ENCODE measurements at regions not wholly inside any gene's neighbourhood (a gene's known extent, or its start where the extent isn't known, plus 50 kb on each side); places are given as distances from the start of the nearest gene placed in this dataset.
"Not testable (repeated sequence)": the region's sequence is repeated elsewhere in the genome, so short reads cannot be mapped to it uniquely, and the experiment has no call there.

- FAIRE-seq: no peak
Measured at GRCh38 chr3:154658000-154658399, 228.0 kb upstream of the GPR149 start.

- FAIRE-seq: no peak
Measured at GRCh38 chr3:154657218-154657617, 227.2 kb upstream of the GPR149 start.

DNA sequence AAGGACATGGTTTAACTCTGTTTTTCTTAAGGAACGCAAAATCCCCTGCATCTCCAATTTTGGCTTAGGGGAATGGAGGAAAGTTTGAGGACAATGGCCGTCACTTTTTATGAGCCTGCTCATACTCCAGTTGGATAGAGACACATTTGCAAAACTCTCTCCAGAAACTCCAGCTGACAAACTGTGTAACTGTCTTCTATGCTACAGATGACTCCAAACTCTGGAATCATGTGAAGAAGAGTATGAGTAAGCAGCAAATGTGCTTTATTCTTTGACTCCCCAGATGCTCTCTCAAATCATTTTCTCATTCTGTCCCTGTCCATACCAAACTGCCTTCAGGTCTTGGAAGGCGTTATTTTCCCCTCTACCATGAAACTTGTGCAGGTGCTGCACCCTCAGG is 226.5 kb upstream of the GPR149 start:
- no peak for FAIRE-seq

DNA sequence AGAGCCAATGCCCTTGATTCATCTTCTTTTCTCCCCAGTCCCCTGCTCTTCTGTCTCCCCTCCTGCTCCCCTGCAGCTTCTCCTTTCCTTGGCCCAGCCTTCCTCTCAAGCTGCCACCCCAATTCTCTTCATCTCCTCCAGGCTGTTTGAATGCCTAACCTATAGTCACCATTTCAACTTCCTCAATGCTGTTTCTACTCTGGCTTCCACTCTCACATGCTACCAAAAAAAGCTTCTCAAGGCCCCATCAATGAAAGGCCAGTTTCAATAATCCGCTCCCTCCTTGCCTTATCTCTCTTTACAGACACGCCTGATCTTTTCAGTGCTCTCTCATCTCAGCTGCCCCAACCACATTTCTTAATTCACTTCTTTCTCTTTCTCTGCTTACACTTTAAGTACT is 212.2 kb upstream of the GPR149 start:
- FAIRE-seq: no peak

GRCh38 chr3:154625756-154626155 is 195.8 kb upstream of the GPR149 start:
- no peak for FAIRE-seq

DNA sequence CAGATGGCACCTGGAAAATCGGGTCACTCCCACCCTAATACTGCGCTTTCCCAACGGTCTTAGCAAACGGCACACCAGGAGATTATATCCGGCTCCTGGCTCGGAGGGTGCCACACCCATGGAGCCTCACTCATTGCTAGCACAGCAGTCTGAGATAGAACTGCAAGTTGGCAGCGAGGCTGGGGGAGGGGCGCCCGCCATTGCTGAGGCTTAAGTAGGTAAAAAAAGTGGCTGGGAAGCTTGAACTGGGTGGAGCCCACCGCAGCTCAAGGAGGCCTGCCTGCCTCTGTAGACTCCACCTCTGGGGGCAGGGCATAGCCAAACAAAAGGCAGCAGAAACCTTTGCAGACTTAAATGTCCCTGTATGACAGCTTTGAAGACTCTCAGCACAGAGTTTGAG is 189.6 kb upstream of the GPR149 start:
- FAIRE-seq: not testable (repeated sequence)

DNA sequence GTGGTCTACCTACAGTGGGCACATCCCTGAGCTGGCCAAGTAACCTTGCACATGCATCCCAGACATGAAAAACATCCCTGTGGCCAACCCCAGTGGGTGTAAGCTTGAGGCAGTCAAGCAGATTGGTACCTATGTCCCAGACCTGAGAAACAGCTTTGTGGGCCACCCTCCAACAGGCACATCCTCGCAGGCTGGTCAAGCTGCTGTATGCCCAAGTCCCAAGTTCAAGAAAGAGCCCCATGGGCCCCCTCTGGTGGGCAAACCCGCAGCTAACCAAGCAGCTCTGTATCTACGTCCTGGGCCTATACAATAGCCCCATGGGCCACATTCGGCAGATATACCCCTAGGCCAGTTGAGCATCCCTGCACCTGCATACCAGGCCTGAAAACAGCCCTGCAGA is 186.3 kb upstream of the GPR149 start:
- no peak for FAIRE-seq

- FAIRE-seq: no peak
Measured at GRCh38 chr3:154615471-154615870, 185.5 kb upstream of the GPR149 start.

DNA sequence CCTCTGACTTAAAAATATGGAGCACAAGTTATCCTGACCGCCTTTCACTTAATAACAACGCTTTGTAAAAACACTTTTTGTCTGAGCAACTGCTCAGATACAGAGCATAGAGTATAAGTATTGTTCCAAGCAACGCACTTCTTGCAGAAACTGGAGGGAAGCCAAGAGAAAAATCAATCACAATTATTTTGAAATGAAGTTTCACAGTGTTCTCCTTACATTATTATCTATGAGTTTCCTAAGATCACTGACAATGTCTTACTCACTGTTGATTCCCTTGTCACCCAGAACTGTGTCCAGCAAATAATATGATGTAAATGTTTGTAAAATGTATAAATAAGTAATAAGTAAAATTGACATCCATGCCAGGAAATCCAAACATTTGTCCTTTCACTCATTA is 184.6 kb upstream of the GPR149 start:
- FAIRE-seq: no peak

GRCh38 chr3:154614078-154614477 is 184.1 kb upstream of the GPR149 start:
- FAIRE-seq: no peak

DNA sequence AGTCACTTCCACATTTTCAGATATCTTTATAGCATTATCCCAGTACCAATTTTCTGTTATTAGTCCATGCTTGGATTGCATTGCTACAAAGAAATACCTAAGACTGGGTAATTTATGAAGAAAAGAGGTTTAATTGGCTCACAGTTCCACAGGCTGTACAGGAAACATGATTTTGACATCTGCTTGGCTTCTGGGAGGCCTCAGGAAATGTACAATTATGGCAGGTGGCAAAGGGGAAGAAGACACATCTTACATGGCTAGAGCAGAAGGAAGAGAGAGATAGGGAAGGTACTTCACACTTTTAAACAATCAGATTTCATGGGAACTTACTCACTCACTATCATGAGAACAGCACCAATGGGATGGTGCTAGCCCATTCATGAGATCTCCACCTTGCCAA is 172.3 kb upstream of the GPR149 start:
- no peak for FAIRE-seq

DNA sequence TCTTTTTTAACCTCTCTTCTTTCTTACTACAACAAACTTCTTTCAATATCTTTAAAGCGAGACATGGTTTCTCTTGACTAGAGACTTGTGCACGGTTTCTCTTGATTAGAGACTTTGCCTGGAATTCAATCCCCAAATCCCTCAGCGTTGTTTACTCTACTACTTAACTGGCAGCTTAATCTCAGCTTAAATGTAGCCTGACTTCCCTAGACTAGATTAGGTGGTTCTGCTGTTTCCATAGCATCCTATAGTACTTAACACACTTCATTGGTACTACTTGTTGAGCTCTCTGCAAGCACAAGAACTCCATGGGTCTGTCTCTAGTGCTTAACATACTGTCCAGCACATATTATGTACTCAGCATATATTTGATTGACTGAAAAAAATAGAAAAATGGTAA is 168.2 kb upstream of the GPR149 start:
- FAIRE-seq: no peak

- FAIRE-seq: no peak
Measured at GRCh38 chr3:154590675-154591384, 160.8 kb upstream of the GPR149 start.

- no peak for FAIRE-seq
Measured at GRCh38 chr3:154588831-154589230, 158.8 kb upstream of the GPR149 start.

DNA sequence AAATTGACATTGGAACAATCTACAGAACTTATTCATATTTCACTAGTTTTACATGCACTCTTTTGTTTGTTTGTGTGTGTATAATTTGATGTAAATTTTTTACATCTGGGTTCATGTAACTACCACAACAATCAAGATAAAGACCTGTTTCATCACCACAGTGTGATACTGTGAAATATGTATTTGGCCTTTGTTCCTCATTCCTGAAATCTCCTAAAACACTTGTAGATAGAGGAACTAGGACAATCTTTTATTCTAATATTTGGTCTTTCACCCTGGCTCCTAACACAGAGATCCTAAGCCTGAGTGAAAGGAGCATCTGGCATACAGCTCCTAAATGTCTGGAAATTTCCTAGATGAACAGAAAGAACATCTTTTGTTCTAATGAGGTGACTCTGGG is 155.0 kb upstream of the GPR149 start:
- FAIRE-seq: no peak

DNA sequence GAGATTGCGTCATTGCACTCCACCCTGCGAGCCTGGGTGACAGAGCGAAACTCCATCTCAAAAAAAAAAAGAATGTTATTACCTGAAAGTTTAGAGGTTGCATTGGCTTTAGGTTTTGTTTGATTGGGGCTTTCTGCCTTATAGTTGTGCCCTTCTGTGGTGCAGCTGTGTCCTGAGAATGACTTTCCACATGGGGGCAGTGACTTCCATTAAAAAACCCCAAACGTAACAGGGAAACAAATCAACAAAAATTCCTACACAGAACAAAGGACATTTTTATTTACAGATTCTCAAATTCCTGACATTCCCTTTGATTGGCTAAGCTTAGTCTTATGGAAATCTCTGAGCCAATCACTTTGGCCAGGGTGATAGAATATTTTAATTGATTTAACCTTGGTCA is 154.1 kb upstream of the GPR149 start:
- FAIRE-seq: no peak

DNA sequence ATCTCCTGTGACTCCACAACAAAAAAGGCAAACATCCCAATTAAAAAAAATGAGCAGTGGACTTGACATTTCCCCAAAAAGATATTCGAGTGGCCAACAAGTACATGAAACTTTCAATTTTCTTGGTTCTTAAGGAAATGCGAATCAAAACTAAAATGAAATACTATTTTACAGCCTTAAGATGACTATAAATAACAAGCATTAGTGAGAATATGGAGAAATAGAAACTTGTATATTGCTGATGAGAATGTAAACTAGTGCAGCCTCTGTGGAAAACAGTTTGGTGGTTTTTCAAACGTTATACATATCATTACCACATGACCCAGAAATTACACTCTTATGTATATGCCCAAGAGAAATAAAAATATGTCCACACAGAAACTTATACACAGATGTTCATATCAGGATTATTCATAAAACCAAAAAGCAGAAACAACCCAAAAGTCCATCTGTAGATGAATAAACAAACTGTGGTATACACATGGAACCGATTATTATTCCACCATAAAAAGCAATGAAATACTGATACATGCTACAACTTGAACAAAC is 153.2 kb upstream of the GPR149 start:
- no peak for FAIRE-seq

GRCh38 chr3:154582501-154582900 is 152.5 kb upstream of the GPR149 start:
- no peak for FAIRE-seq

DNA sequence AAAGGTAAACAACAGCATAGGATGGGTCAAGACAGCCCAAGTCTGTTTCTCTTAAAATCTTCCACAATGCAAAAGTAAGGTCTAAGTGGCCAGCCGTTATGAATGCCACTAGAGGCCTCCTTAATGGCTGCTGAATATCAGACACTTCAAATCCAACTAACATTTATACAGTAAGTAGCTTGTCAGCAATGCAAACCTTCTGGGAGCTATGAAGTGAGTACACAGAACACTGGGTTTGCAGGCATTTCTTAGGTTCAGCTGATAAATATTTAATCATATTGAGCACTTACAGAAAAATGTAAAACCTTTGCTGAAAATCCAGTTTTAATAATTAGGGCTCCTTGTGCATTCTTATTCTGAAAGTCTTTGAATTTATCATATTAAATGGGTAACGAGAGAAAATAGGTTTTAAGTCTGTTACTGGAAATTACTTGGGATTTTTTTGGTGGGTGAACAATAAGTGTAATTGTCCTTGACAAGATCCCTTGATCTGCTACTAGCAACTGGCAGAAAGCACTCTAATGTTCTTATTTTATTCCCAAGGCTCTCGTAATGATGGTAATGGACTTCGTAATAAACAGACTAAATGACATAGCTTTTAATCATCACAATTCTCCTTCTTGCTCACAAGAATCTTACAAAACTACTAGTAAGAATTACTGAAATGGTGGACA is 141.7 kb upstream of the GPR149 start:
- no peak for FAIRE-seq

DNA sequence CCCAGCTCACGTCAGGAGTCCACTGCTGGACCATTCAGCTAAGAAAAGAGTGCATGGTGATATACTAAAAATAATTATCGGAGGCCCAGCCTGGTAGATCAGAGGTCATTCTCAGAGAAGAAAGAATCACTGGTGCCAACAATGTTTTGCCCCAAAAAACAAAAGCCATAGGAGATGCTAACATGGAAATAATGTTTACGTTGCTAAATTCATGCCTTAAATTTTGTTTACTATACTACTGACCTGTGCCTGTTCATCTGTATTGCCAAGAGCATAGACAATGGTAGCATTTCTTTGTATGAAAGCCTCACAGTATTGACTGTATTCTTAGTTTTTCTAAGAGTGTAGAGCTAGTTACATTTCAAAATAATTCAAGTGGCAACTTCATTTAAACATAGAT is 138.1 kb upstream of the GPR149 start:
- FAIRE-seq: no peak

- no peak for FAIRE-seq
Measured at GRCh38 chr3:154559623-154560022, 129.6 kb upstream of the GPR149 start.

DNA sequence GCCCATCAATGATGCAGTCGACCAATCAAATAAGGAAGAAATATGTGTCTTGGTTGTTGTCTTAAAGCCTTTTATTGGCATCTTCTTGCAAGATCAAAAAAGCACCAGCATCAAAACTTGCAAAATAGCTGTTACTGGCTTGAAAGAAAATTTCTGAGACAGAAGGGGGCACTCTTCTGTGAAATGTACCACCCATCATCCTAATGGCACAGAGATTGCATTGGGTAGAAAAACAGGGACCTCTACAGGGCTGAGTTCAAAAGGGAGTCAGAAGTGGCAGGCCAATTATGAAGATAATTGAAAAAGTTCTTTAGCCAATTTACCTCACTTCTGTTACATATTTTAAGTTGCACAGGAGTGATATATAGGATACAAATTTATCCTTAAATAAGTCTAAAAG is 122.3 kb upstream of the GPR149 start:
- no peak for FAIRE-seq

- FAIRE-seq: no peak
Measured at GRCh38 chr3:154549391-154549790, 119.4 kb upstream of the GPR149 start.

DNA sequence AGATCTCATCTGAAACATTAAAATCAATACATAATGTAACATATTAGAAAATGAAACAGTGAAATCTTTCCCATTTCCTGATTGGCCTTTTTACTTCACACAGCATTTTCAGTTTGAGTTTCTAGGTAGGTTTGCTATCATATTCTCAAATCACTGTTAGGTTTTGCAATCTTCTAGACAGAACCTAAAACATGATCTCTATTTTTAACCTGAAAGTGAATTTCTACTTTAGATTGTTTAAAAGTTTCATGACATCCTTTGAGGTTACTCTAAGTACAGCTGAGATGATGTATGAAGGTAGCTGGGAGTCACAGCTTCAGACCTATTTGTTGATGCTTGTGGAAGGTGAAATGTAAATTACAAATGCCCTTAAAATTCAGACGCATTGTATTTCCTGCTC is 118.4 kb upstream of the GPR149 start:
- FAIRE-seq: no peak

DNA sequence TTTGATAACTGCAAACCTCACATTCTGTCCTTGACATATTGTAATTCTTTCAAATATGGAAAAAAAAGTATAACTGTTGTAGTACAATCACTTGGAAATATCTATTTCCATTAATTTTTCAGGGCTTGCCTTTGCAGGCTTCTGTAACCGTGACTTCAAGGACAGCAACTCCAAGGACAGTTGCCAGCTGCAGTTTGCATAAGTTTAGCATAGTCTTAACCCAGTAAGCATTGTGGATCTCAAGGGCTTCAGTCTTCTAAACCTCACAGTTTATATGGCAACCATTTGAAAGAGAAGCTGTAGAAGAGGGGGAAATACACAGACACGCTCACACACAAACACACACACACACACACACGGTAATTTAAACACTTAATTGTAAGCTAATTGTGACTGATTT is 112.8 kb upstream of the GPR149 start:
- no peak for FAIRE-seq

Data from endometrium (tissue), 2 donors.